ENCODE measurements at regions not wholly inside any gene's neighbourhood (a gene's known extent, or its start where the extent isn't known, plus 50 kb on each side); places are given as distances from the start of the nearest gene placed in this dataset.

GRCh38 chr4:24476282-24476681 is 108.1 kb downstream of the DHX15 start:
- H3K36me3 ChIP-seq (ENCODE audit: low read depth, low read length) = no peaks in the 10 kb centered on the region

GRCh38 chr4:24475756-24476155 is 108.6 kb downstream of the DHX15 start:
- ChIA-PET POLR2A (ENCODE audit: unreplicated experiment) (no interaction called here), CTCF (interaction anchor here (0.7 kb wide), 1 partner anchor 63 kb away, joined by 4 read pairs; no protein-coding TSS in a partner anchor)
- no peaks in the 10 kb centered on the region for H4K20me1 ChIP-seq (ENCODE audit: low read length)
- H3K9ac ChIP-seq (ENCODE audit: low read length) = no peak overlapping the region
- DNase-seq (no peak), ATAC-seq (no peak)
- H3K4me2 ChIP-seq (ENCODE audit: low read length) = no peak overlapping the region
- no peaks in the 10 kb centered on the region for H3K9me3 ChIP-seq (ENCODE audit: low read length)
- H2AFZ ChIP-seq (ENCODE audit: low read length) = no peak overlapping the region
- no peaks in the 10 kb centered on the region for H3K36me3 ChIP-seq (ENCODE audit: low read depth, low read length)
- no peaks in the 10 kb centered on the region for H3K79me2 ChIP-seq (ENCODE audit: low read length)
- peaks cover 7% of the 10 kb centered on the region; the same call in 1 of the 2 replicates for H3K4me1 ChIP-seq (ENCODE audit: insufficient read depth, low read length)
- H3K27me3 ChIP-seq (ENCODE audit: low read length) = peaks cover 8% of the 10 kb centered on the region; the same call in 1 of the 2 replicates
- no peak for TF ChIP-seq CTCF (conservative IDR thresholded peaks at IDR 0.05; ENCODE audit: low read depth, low read length)
- TF ChIP-seq EZH2 (IDR thresholded peaks at IDR 0.05; ENCODE audit: low read length, unreplicated experiment) = no peak
- no peak for TF ChIP-seq EZH2phosphoT487 (IDR thresholded peaks at IDR 0.05; ENCODE audit: borderline replicate concordance, low read length)
- H3K9me2 ChIP-seq (replicated peaks; ENCODE audit: low read length) = no peaks in the 10 kb centered on the region
- no peaks in the 10 kb centered on the region for H3F3A ChIP-seq (ENCODE audit: low read length, unreplicated experiment)
- no peak overlapping the region for H3K4me3 ChIP-seq (ENCODE audit: low read length)
- no peak overlapping the region for H3K27ac ChIP-seq (ENCODE audit: low read length)
- BruUV-seq (replicated peaks) = no TSS peak
- intact Hi-C loops (cut with micrococcal nuclease) = loop anchor here (10.0 kb wide), 2 partner anchors 439 to 669 kb away; partner anchors contain the start of gene CCDC149

More at GRCh38 chr4:24476282-24476681, 108.1 kb downstream of the DHX15 start:
- H4K20me1 ChIP-seq (ENCODE audit: low read length) = no peaks in the 10 kb centered on the region
- BruUV-seq (replicated peaks) = no TSS peak
- H3K79me2 ChIP-seq (ENCODE audit: low read length) = no peaks in the 10 kb centered on the region
- ATAC-seq (no peak), DNase-seq (peak; percentile 23)
- H3K9me3 ChIP-seq (ENCODE audit: low read length) = no peaks in the 10 kb centered on the region
- ChIA-PET POLR2A (ENCODE audit: unreplicated experiment) (no interaction called here), CTCF (no interaction called here)
- intact Hi-C loops (cut with micrococcal nuclease) = loop anchor here (10.0 kb wide), 2 partner anchors 439 to 669 kb away; partner anchors contain the start of gene CCDC149
- peaks cover 6% of the 10 kb centered on the region; the same call in 1 of the 2 replicates for H3K27me3 ChIP-seq (ENCODE audit: low read length)
- no peak overlapping the region for H3K4me3 ChIP-seq (ENCODE audit: low read length)
- peaks cover 5% of the 10 kb centered on the region; the same call in 1 of the 2 replicates for H3K4me1 ChIP-seq (ENCODE audit: insufficient read depth, low read length)
- no peak overlapping the region for H3K9ac ChIP-seq (ENCODE audit: low read length)
- H3K9me2 ChIP-seq (replicated peaks; ENCODE audit: low read length) = no peaks in the 10 kb centered on the region
- H3K4me2 ChIP-seq (ENCODE audit: low read length) = no peak overlapping the region
- H3K27ac ChIP-seq (ENCODE audit: low read length) = no peak overlapping the region
- no peaks in the 10 kb centered on the region for H3F3A ChIP-seq (ENCODE audit: low read length, unreplicated experiment)
- TF ChIP-seq EZH2phosphoT487 (IDR thresholded peaks at IDR 0.05; ENCODE audit: borderline replicate concordance, low read length) (no peak), EZH2 (IDR thresholded peaks at IDR 0.05; ENCODE audit: low read length, unreplicated experiment) (no peak), CTCF (conservative IDR thresholded peaks at IDR 0.05; ENCODE audit: low read depth, low read length) (peak; percentile 59)
- no peak overlapping the region for H2AFZ ChIP-seq (ENCODE audit: low read length)

- no peaks in the 10 kb centered on the region for H3K9me3 ChIP-seq (ENCODE audit: low read length)
- no TSS peak for BruUV-seq (replicated peaks)
- no peaks in the 10 kb centered on the region for H3K9me2 ChIP-seq (replicated peaks; ENCODE audit: low read length)
- CTCF ChIA-PET = interaction anchor here (0.5 to 0.7 kb wide), 2 partner anchors 76 to 171 kb away, joined by 3 to 4 read pairs; no protein-coding TSS in a partner anchor
- H3F3A ChIP-seq (ENCODE audit: low read length, unreplicated experiment) = no peaks in the 10 kb centered on the region
- intact Hi-C loops (cut with micrococcal nuclease) = loop anchor here (1.0 to 10.0 kb wide), 4 partner anchors 321 to 671 kb away; partner anchors contain the start of genes CCDC149 and SOD3
- no peaks in the 10 kb centered on the region for H3K79me2 ChIP-seq (ENCODE audit: low read length)
- H3K9ac ChIP-seq (ENCODE audit: low read length) = peak overlapping the region; percentile 8; the same call in 1 of the 2 replicates
- DNase-seq (peak; percentile 38), ATAC-seq (peak; percentile 42)
- H3K4me3 ChIP-seq (ENCODE audit: low read length) = peak overlapping the region; percentile 81
- H2AFZ ChIP-seq (ENCODE audit: low read length) = peak overlapping the region; percentile 84
- no peak overlapping the region for H3K27ac ChIP-seq (ENCODE audit: low read length)
- peaks cover 7% of the 10 kb centered on the region; the same call in 1 of the 2 replicates for H3K4me1 ChIP-seq (ENCODE audit: insufficient read depth, low read length)
- peak; percentile 19; the same call in 1 of the 2 replicates for TF ChIP-seq CTCF (conservative IDR thresholded peaks at IDR 0.05; ENCODE audit: low read depth, low read length)
- no peak for TF ChIP-seq EZH2phosphoT487 (IDR thresholded peaks at IDR 0.05; ENCODE audit: borderline replicate concordance, low read length)
- TF ChIP-seq EZH2 (IDR thresholded peaks at IDR 0.05; ENCODE audit: low read length, unreplicated experiment) = no peak
- peak overlapping the region; percentile 97 for H3K4me2 ChIP-seq (ENCODE audit: low read length)
- POLR2A ChIA-PET (ENCODE audit: unreplicated experiment) = interaction anchor here (0.7 kb wide), 2 partner anchors 296 to 671 kb away, joined by 6 to 8 read pairs; no protein-coding TSS in a partner anchor
- H4K20me1 ChIP-seq (ENCODE audit: low read length) = no peaks in the 10 kb centered on the region
- peaks cover 17% of the 10 kb centered on the region for H3K27me3 ChIP-seq (ENCODE audit: low read length)
- H3K36me3 ChIP-seq (ENCODE audit: low read depth, low read length) = no peaks in the 10 kb centered on the region
Observed at GRCh38 chr4:24473309-24473721, 111.0 kb downstream of the DHX15 start.
